ENCODE measurements at regions not wholly inside any gene's neighbourhood (a gene's known extent, or its start where the extent isn't known, plus 50 kb on each side); places are given as distances from the start of the nearest gene placed in this dataset.
"Not testable (repeated sequence)": the region's sequence is repeated elsewhere in the genome, so short reads cannot be mapped to it uniquely, and the experiment has no call there.

DNA sequence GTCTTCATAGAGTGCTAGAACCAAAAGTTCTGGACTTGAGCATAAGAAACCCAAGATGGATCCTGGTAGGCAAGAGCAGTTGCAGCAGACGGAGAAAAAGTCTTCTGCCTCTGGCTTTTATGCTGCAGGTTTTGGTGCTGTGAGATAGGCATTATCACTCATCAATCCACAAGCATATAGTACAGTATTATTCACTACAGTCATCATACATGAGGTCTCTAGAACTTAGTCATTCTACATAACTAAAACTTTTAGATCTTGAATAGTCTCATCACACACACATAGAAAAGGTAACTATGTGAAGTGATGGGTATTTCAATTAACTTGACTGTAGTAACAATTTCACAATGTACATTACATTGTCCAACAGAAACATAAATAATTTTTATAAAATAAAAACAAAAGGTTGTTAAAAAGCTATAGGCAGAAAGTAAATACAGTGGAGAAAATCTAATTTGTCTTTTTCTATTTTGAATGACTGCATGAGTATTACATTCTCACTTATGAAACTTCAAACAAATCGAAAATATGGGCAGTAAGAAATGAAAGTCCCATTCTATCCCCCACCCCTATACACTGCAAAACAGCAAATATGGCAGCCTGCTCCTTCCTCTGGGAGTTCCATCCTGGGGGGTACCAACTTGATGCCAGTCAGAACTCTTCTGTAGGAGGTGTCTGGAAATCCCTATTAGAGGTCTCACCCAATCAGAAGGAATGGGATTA is 534.3 kb upstream of the ACVR2A start:
- WGBS (ENCODE audit: insufficient coverage) = 100% methylated on average over 1 of the region's 2 CpGs
- no peak for DNase-seq
- Histone ChIP-seq H3K4me1 (ENCODE audit: control insufficient read depth, insufficient read depth, low read length) (no peaks in the 10 kb centered on the region), H3K36me3 (ENCODE audit: control insufficient read depth, insufficient read depth, low read length) (no peaks in the 10 kb centered on the region), H3K4me3 (ENCODE audit: low read length) (no peak overlapping the region), H3K27me3 (ENCODE audit: control insufficient read depth, insufficient read depth, low read length) (no peaks in the 10 kb centered on the region), H3K27ac (ENCODE audit: low read length) (no peak overlapping the region), H3K9me3 (replicated peaks; ENCODE audit: control insufficient read depth, low read depth, low read length) (no peaks in the 10 kb centered on the region)

DNA sequence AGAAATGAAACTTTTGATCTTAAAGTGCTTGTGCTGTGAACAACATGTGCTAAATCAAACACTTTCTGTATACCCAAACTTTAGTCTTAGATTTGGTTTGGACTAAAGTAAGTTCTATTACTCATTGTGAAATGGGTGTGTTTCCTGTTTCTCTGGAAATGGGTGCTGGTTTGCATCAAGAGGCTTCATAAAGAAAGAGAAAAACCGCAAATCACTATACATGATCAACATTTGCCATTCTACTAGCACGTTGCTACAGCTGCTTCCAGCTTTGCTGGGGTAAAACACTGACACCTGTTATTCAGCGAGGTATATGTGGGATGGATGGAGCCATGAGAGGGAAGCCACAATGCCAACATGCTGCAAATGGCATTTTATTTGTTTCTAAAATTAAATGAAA is 547.0 kb upstream of the ACVR2A start:
- no peak for DNase-seq
- H3K9me3 ChIP-seq (replicated peaks; ENCODE audit: control insufficient read depth, low read depth, low read length) = no peaks in the 10 kb centered on the region
- WGBS (ENCODE audit: insufficient coverage) = no CpG with 5 or more reads among the region's 3 CpGs
- H3K36me3 ChIP-seq (ENCODE audit: control insufficient read depth, insufficient read depth, low read length) = no peaks in the 10 kb centered on the region
- no peak overlapping the region for H3K4me3 ChIP-seq (ENCODE audit: low read length)
- no peaks in the 10 kb centered on the region for H3K27me3 ChIP-seq (ENCODE audit: control insufficient read depth, insufficient read depth, low read length)
- no peaks in the 10 kb centered on the region for H3K4me1 ChIP-seq (ENCODE audit: control insufficient read depth, insufficient read depth, low read length)
- no peak overlapping the region for H3K27ac ChIP-seq (ENCODE audit: low read length)

DNA sequence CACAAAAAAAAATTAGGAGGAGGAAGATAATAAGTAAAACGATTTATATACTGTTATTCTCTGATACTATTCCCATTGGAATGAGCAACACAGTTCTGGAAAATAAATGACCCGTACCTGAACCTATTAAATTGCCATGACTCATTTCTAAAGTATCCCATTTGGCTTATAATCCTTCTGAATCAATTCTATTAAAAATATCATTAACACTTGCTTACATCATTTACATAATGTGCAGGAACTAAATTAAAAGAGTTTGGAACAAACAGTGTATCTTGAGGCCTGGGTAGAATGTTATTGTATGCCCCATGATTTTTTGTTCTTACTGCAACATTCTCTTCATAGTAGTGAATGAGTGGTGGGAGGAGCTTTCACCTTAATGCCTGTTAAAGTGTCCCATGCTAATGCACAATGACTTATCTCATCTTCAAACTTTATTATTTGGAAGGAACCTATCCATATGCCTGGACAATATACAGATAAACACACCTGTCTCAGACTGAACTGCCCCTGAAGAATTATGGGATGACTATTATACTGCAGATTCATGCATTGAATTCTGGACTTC is 549.9 kb upstream of the ACVR2A start:
- Histone ChIP-seq H3K27me3 (ENCODE audit: control insufficient read depth, insufficient read depth, low read length) (no peaks in the 10 kb centered on the region), H3K4me1 (ENCODE audit: control insufficient read depth, insufficient read depth, low read length) (no peaks in the 10 kb centered on the region), H3K36me3 (ENCODE audit: control insufficient read depth, insufficient read depth, low read length) (no peaks in the 10 kb centered on the region), H3K9me3 (replicated peaks; ENCODE audit: control insufficient read depth, low read depth, low read length) (no peaks in the 10 kb centered on the region), H3K27ac (ENCODE audit: low read length) (no peak overlapping the region), H3K4me3 (ENCODE audit: low read length) (no peak overlapping the region)
- WGBS (ENCODE audit: insufficient coverage) = no CpG with 5 or more reads among the region's 2 CpGs
- no peak for DNase-seq

DNA sequence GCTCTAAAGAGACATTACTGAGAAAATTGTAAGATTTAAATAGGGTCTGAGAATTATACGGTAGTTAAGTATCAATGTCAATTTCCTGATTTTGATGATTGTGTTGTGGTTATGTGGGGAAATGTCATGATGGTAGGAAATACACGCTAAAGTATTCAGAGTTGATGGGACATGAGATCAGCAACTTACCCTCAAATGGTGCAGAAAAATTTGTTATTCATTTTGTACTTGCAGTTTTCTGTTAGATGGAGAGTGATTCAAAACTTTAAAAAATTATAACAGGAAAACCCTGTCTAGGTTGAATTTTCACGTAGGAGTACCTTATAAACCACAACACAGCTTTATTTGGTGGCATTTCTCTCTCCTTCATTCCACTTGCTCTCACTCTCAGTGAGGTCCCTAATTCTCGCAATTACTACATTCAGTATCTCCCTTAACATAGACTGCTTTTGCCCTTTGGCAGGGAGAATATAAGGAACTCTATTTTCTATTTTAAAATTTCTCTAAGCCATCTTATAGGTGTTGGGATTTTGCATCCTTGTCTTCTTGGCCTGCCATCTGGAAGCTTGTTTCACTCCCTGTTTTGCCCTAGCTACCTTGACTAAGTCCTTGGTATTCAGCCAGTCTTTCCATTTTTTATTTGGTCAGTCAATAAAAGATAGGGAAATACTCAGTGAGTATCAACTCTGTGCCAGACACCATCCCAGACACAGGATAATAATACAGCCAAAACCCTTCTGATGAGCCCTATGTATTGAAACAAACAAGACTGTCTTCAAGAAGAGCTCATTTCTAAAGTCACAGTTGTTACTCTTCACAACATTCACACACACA is 550.6 kb upstream of the ACVR2A start:
- no peaks in the 10 kb centered on the region for H3K4me1 ChIP-seq (ENCODE audit: control insufficient read depth, insufficient read depth, low read length)
- no peak for DNase-seq
- H3K4me3 ChIP-seq (ENCODE audit: low read length) = no peak overlapping the region
- no peak overlapping the region for H3K27ac ChIP-seq (ENCODE audit: low read length)
- WGBS (ENCODE audit: insufficient coverage) = no CpG with 5 or more reads among the region's 4 CpGs
- H3K36me3 ChIP-seq (ENCODE audit: control insufficient read depth, insufficient read depth, low read length) = no peaks in the 10 kb centered on the region
- no peaks in the 10 kb centered on the region for H3K27me3 ChIP-seq (ENCODE audit: control insufficient read depth, insufficient read depth, low read length)
- no peaks in the 10 kb centered on the region for H3K9me3 ChIP-seq (replicated peaks; ENCODE audit: control insufficient read depth, low read depth, low read length)

DNA sequence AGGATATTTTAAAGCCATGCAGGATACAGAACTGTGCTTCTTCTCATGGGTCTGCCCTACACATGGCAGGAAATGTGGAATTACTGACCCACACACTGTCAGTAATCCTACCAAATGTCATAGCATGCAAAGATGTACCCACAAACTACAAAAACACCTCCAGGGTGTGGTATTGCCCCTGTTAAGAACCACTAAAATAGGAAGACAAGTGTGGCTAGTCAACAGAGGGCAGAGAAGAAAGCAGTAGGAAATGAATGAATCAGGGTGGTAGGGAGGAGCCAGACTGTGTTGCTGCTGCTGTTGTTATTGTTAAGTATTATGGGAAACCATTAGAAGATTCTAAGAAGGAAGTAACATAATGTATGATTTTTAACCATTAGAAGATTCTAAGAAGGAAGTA is 556.7 kb upstream of the ACVR2A start:
- Histone ChIP-seq H3K4me3 (ENCODE audit: low read length) (no peak overlapping the region), H3K9me3 (replicated peaks; ENCODE audit: control insufficient read depth, low read depth, low read length) (no peaks in the 10 kb centered on the region), H3K4me1 (ENCODE audit: control insufficient read depth, insufficient read depth, low read length) (no peaks in the 10 kb centered on the region), H3K36me3 (ENCODE audit: control insufficient read depth, insufficient read depth, low read length) (no peaks in the 10 kb centered on the region), H3K27ac (ENCODE audit: low read length) (no peak overlapping the region), H3K27me3 (ENCODE audit: control insufficient read depth, insufficient read depth, low read length) (no peaks in the 10 kb centered on the region)
- no peak for DNase-seq

DNA sequence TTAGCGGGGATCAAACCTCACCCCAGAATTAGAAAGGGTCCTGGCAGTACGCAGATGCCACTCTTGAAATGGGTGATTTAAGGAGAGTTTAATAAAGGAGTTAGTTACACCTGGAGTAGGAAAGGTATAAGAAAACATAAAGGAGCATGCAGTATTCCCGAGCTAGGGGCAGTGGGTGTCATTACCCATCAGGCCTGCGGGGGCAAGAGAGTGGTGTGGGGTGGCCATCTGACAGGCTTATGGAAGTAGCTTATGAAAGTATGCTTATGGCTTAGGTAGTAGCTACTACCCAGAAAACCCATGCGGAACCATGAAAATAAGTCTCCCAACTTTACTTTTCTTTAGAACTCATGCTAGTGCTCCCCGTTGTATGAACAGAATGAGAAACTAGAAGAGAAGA is 568.9 kb upstream of the ACVR2A start:
- Histone ChIP-seq H3K4me1 (ENCODE audit: control insufficient read depth, insufficient read depth, low read length) (peaks cover 2% of the 10 kb centered on the region), H3K4me3 (ENCODE audit: low read length) (no peak overlapping the region), H3K27me3 (ENCODE audit: control insufficient read depth, insufficient read depth, low read length) (no peaks in the 10 kb centered on the region), H3K9me3 (replicated peaks; ENCODE audit: control insufficient read depth, low read depth, low read length) (no peaks in the 10 kb centered on the region), H3K36me3 (ENCODE audit: control insufficient read depth, insufficient read depth, low read length) (no peaks in the 10 kb centered on the region), H3K27ac (ENCODE audit: low read length) (no peak overlapping the region)
- WGBS (ENCODE audit: insufficient coverage) = 94% methylated on average over 2 of the region's 6 CpGs
- no peak for DNase-seq

DNA sequence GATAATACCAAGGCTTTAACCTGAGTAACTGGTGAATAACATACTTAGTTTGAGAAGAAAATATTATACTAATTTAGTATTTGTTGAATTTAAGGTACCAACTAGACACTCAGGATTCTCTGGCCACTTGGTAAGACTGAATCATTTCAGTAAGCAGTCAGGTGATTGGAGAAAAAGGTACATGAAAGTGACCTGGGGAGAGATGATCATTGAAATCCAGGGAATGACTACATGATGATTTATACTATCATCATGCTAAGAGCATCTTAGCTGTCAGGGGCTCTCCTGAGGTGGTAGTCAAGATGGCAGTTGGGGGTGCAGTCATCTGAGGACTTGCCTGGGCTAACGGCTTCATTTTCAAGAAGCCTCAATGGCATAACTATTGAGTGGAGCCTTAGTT is 571.2 kb upstream of the ACVR2A start:
- no peak overlapping the region for H3K27ac ChIP-seq (ENCODE audit: low read length)
- DNase-seq = no peak
- H3K27me3 ChIP-seq (ENCODE audit: control insufficient read depth, insufficient read depth, low read length) = no peaks in the 10 kb centered on the region
- H3K4me1 ChIP-seq (ENCODE audit: control insufficient read depth, insufficient read depth, low read length) = peaks cover 2% of the 10 kb centered on the region
- WGBS (ENCODE audit: insufficient coverage) = no CpG with 5 or more reads among the region's 1 CpG
- H3K9me3 ChIP-seq (replicated peaks; ENCODE audit: control insufficient read depth, low read depth, low read length) = peaks cover 11% of the 10 kb centered on the region
- H3K4me3 ChIP-seq (ENCODE audit: low read length) = no peak overlapping the region
- H3K36me3 ChIP-seq (ENCODE audit: control insufficient read depth, insufficient read depth, low read length) = no peaks in the 10 kb centered on the region

DNA sequence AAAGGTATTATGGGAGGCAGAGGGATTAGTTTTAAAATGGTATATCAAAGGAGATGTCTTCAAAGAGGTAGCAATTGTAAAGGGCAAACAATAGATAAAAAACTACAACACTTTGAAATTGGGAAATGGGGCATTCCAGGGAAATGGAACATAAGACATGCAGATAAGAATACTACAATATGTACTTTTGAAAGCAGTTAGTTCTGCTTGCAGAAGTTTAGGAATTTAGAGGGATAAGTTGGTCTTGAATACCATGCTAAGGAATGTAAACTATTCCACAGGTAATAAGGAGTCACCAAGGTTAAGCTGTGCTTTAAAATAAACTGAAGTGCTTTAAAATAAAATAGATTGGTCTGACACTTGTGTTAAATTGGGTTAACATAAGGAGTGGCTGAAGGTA is 571.7 kb upstream of the ACVR2A start:
- no peaks in the 10 kb centered on the region for H3K36me3 ChIP-seq (ENCODE audit: control insufficient read depth, insufficient read depth, low read length)
- no peaks in the 10 kb centered on the region for H3K27me3 ChIP-seq (ENCODE audit: control insufficient read depth, insufficient read depth, low read length)
- H3K9me3 ChIP-seq (replicated peaks; ENCODE audit: control insufficient read depth, low read depth, low read length) = peaks cover 11% of the 10 kb centered on the region
- DNase-seq = no peak
- H3K27ac ChIP-seq (ENCODE audit: low read length) = no peak overlapping the region
- no peaks in the 10 kb centered on the region for H3K4me1 ChIP-seq (ENCODE audit: control insufficient read depth, insufficient read depth, low read length)
- no peak overlapping the region for H3K4me3 ChIP-seq (ENCODE audit: low read length)

DNA sequence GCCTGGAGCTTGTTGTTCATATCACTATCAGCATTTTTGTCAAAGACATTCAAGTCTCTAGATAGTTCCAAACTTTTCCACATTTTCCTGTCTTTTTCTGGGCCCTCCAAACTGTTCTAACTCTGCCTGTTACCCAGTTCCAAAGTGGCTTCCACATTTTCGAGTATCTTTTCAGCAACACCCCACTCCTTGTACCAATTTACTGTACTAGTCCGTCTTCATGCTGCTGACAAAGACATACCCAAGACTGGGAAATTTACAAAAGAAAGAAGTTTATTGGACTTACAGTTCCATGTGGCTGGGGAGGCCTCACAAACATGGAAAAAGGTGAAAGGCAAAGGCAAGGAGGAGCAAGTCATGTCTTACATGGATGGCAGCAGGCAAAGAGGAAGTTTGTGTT is 575.2 kb upstream of the ACVR2A start:
- not testable (repeated sequence) for H3K4me3 ChIP-seq (ENCODE audit: low read length); H3K36me3 ChIP-seq (ENCODE audit: control insufficient read depth, insufficient read depth, low read length); H3K27ac ChIP-seq (ENCODE audit: low read length); DNase-seq; H3K27me3 ChIP-seq (ENCODE audit: control insufficient read depth, insufficient read depth, low read length); H3K4me1 ChIP-seq (ENCODE audit: control insufficient read depth, insufficient read depth, low read length)
- WGBS (ENCODE audit: insufficient coverage) = 100% methylated on average over 1 of the region's 2 CpGs
- H3K9me3 ChIP-seq (replicated peaks; ENCODE audit: control insufficient read depth, low read depth, low read length) = peaks cover 16% of the 10 kb centered on the region

DNA sequence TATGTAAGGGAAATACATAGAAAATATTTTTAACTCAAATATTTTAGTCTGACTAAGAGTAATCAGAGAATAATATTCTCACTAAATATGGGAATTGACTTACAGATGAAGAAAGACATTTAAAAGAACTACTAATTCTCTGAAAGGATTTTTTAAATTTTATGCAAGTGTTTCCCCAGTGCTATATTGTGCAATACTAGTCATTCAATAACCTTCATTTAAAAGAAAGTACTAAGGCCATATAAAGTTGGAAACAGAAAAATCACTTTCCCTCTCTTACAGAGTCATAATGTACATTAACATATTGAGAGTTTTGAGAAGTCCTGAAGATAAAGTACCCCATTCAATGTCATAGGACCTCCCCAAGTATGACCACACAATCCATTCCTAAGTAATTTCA is 584.6 kb upstream of the ACVR2A start:
- peaks cover 3% of the 10 kb centered on the region for H3K4me1 ChIP-seq (ENCODE audit: control insufficient read depth, insufficient read depth, low read length)
- no peak for DNase-seq
- no peaks in the 10 kb centered on the region for H3K9me3 ChIP-seq (replicated peaks; ENCODE audit: control insufficient read depth, low read depth, low read length)
- H3K27ac ChIP-seq (ENCODE audit: low read length) = no peak overlapping the region
- no peaks in the 10 kb centered on the region for H3K27me3 ChIP-seq (ENCODE audit: control insufficient read depth, insufficient read depth, low read length)
- no peaks in the 10 kb centered on the region for H3K36me3 ChIP-seq (ENCODE audit: control insufficient read depth, insufficient read depth, low read length)
- H3K4me3 ChIP-seq (ENCODE audit: low read length) = no peak overlapping the region

Measured in muscle of leg (tissue), 3 donors.